Neural cell (in vitro differentiated cells): ENCODE measurements at regions not wholly inside any gene's neighbourhood (a gene's known extent, or its start where the extent isn't known, plus 50 kb on each side); places are given as distances from the start of the nearest gene placed in this dataset.

Source experiments
- H2AFZ ChIP-seq: fragments of 200-600, 300-800 bp; sonication (generic), shearing (Covaris generic); 2 replicates; pipeline ENCODE4 v1.6.0; 2014; ENCODE audit warnings: low read depth, mild to moderate bottlenecking, antibody characterized with exemption, low read length, moderate library complexity
- H3F3A ChIP-seq: fragments of 200-600 bp; shearing (Covaris generic); 2 replicates; pipeline ENCODE4 v1.6.1; 2016; ENCODE audit warnings: mild to moderate bottlenecking, moderate library complexity, mixed read lengths, antibody characterized with exemption, low read length; ENCODE audit not compliant: insufficient read depth, poor library complexity, severe bottlenecking
- H3K27ac ChIP-seq: fragments of 200-600, 300-800 bp; sonication (generic), shearing (Covaris generic); 2 replicates; pipeline ENCODE4 v1.5.1; 2014; ENCODE audit warnings: mild to moderate bottlenecking, low read length, moderate library complexity
- H3K27me3 ChIP-seq: fragments of 300-800, 200-600 bp; sonication (generic), shearing (Covaris generic); 2 replicates; pipeline ENCODE4 v1.6.0; 2014; ENCODE audit warnings: mild to moderate bottlenecking, low read depth, low read length, moderate library complexity; ENCODE audit not compliant: insufficient read depth
- H3K36me3 ChIP-seq: fragments of 300-800, 200-600 bp; sonication (generic), shearing (Covaris generic); 2 replicates; pipeline ENCODE4 v1.5.1; 2014; ENCODE audit warnings: mild to moderate bottlenecking, antibody characterized with exemption, low read length, moderate library complexity; ENCODE audit not compliant: insufficient read depth
- H3K4me2 ChIP-seq: fragments of 300-800, 200-600 bp; sonication (generic), shearing (Covaris generic); 2 replicates; pipeline ENCODE4 v1.6.0; 2014; ENCODE audit warnings: mild to moderate bottlenecking, low read length
- H3K4me3 ChIP-seq: fragments of 300-800, 200-600 bp; sonication (generic), shearing (Covaris generic); 2 replicates; pipeline ENCODE4 v1.5.1; 2014; ENCODE audit warnings: mild to moderate bottlenecking, low read length, moderate library complexity
- H3K79me2 ChIP-seq: fragments of 200-600 bp; shearing (Covaris generic); replicated peaks from 2 replicates; pipeline ENCODE4 v1.6.0; 2014; ENCODE audit warnings: mild to moderate bottlenecking, low read length, moderate library complexity; ENCODE audit not compliant: insufficient read depth
- H3K9ac ChIP-seq: fragments of 300-800, 200-600 bp; sonication (generic), shearing (Covaris generic); 2 replicates; pipeline ENCODE4 v1.6.1; 2016; ENCODE audit warnings: mild to moderate bottlenecking, low read length, mixed read lengths
- H3K9me2 ChIP-seq: fragments of 200-600 bp; shearing (Covaris generic); 2 replicates; pipeline ENCODE4 v1.6.1; 2016; ENCODE audit warnings: mild to moderate bottlenecking, low read length, mixed read lengths; ENCODE audit not compliant: insufficient read depth
- H3K9me3 ChIP-seq: fragments of 200-600, 300-800 bp; sonication (generic), shearing (Covaris generic); 2 replicates; pipeline ENCODE4 v1.6.1; 2016; ENCODE audit warnings: mild to moderate bottlenecking, mixed run types, low read length, moderate library complexity, mixed read lengths
- H4K20me1 ChIP-seq: fragments of 200-600 bp; shearing (Covaris generic); 2 replicates; pipeline ENCODE4 v1.6.1; 2016; ENCODE audit warnings: mild to moderate bottlenecking, mixed run types; ENCODE audit not compliant: insufficient read depth
- EP300 ChIP-seq: fragments of 450-650 bp; conservative IDR thresholded peaks from 2 replicates; pipeline ENCODE4 v1.6.1; 2014; ENCODE audit warnings: antibody characterized with exemption, mild to moderate bottlenecking, moderate library complexity; ENCODE audit not compliant: poor library complexity, severe bottlenecking
- EZH2 ChIP-seq: fragments of 200-600, 300-800 bp; shearing (Covaris generic), sonication (generic); IDR thresholded peaks from 2 replicates; pipeline ENCODE4 v1.6.1; 2014; ENCODE audit warnings: antibody characterized with exemption, low read length, borderline replicate concordance, mild to moderate bottlenecking; ENCODE audit not compliant: insufficient read depth, poor library complexity, severe bottlenecking
- MXI1 ChIP-seq: fragments of 450-650 bp; conservative IDR thresholded peaks from 2 replicates; pipeline ENCODE4 v1.6.1; 2014; ENCODE audit warnings: antibody characterized with exemption, mild to moderate bottlenecking; ENCODE audit not compliant: poor library complexity, severe bottlenecking
- POLR2AphosphoS5 ChIP-seq: IDR thresholded peaks from 2 replicates; pipeline ENCODE4 v1.6.1; 2012
- RAD21 ChIP-seq: fragments of 450-650 bp; conservative IDR thresholded peaks from 2 replicates; pipeline ENCODE4 v1.6.1; 2014; ENCODE audit warnings: antibody characterized with exemption, mild to moderate bottlenecking, moderate library complexity
- SMC3 ChIP-seq: fragments of 450-650 bp; conservative IDR thresholded peaks from 2 replicates; pipeline ENCODE4 v1.6.1; 2014; ENCODE audit warnings: antibody characterized with exemption, mild to moderate bottlenecking, moderate library complexity; ENCODE audit not compliant: poor library complexity
- TAF1 ChIP-seq: IDR thresholded peaks from 2 replicates; pipeline ENCODE4 v1.6.1; 2012; ENCODE audit warnings: low read depth
- TF ChIP-seq, protein P1 (sequence below): IDR thresholded peaks from 2 replicates; pipeline ENCODE4 v1.6.1; 2012; ENCODE audit warnings: borderline replicate concordance
- TF ChIP-seq, protein P2 (sequence below): fragments of 450-650 bp; IDR thresholded peaks from 2 replicates; pipeline ENCODE4 v1.5.1; 2014; ENCODE audit warnings: antibody characterized with exemption, mild to moderate bottlenecking, moderate library complexity; ENCODE audit not compliant: poor library complexity, severe bottlenecking

DNA sequence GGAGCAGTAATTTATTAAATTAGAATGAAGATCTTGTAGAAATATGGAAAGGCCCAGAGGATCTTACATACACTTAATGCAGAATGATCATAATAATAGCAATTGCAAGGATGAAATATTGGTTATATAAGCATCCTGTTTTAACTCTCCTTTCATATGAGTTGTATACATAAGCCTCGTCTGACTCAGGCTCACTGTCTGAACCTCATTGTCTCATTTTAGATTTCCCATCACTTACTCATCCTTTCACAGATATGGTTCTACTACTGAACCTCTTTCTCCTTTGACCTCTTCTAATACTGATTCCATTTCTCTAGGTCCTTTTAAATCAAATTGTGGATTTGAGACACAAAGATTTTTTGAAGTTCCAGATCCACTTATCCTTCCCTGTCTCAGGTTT is 277.3 kb upstream of the TRPC5 start:
- Histone ChIP-seq H3K79me2 (no peaks in the 10 kb centered on the region), H3K36me3 (no peaks in the 10 kb centered on the region), H2AFZ (no peak overlapping the region), H3K4me2 (no peak overlapping the region), H3K9ac (no peak overlapping the region), H3K27ac (no peak overlapping the region), H3F3A (no peaks in the 10 kb centered on the region), H3K9me3 (no peaks in the 10 kb centered on the region), H3K9me2 (no peaks in the 10 kb centered on the region), H3K27me3 (no peaks in the 10 kb centered on the region), H4K20me1 (no peaks in the 10 kb centered on the region), H3K4me3 (no peak overlapping the region)
- TF ChIP-seq POLR2AphosphoS5 = no peak
- TF ChIP-seq MXI1 = no peak

DNA sequence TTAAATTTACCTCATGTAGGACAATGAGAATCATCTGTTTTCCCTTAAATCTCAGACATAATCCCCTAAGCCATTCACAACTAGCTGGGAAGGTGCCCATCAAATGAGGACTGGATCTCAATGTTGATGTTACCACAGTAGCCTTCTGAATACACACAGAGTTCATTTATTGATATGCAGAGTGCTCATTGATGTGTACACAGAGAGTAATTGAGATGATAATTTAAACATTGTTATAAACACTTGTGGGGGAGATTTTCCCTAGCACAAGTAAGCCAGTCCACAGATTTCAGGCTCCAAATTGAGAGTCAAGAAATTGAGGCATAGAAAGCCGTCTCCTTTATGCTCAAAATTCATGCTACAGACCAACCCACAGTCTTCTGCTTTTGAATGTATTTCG is 273.4 kb upstream of the TRPC5 start:
- H3K9me3 ChIP-seq = no peaks in the 10 kb centered on the region
- no peak overlapping the region for H3K4me2 ChIP-seq
- H3K4me3 ChIP-seq = no peak overlapping the region
- no peaks in the 10 kb centered on the region for H4K20me1 ChIP-seq
- H3K36me3 ChIP-seq = no peaks in the 10 kb centered on the region
- no peak overlapping the region for H2AFZ ChIP-seq
- TF ChIP-seq, protein P1, sequence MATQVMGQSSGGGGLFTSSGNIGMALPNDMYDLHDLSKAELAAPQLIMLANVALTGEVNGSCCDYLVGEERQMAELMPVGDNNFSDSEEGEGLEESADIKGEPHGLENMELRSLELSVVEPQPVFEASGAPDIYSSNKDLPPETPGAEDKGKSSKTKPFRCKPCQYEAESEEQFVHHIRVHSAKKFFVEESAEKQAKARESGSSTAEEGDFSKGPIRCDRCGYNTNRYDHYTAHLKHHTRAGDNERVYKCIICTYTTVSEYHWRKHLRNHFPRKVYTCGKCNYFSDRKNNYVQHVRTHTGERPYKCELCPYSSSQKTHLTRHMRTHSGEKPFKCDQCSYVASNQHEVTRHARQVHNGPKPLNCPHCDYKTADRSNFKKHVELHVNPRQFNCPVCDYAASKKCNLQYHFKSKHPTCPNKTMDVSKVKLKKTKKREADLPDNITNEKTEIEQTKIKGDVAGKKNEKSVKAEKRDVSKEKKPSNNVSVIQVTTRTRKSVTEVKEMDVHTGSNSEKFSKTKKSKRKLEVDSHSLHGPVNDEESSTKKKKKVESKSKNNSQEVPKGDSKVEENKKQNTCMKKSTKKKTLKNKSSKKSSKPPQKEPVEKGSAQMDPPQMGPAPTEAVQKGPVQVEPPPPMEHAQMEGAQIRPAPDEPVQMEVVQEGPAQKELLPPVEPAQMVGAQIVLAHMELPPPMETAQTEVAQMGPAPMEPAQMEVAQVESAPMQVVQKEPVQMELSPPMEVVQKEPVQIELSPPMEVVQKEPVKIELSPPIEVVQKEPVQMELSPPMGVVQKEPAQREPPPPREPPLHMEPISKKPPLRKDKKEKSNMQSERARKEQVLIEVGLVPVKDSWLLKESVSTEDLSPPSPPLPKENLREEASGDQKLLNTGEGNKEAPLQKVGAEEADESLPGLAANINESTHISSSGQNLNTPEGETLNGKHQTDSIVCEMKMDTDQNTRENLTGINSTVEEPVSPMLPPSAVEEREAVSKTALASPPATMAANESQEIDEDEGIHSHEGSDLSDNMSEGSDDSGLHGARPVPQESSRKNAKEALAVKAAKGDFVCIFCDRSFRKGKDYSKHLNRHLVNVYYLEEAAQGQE = no peak
- TF ChIP-seq TAF1 = no peak
- no peak for TF ChIP-seq RAD21
- TF ChIP-seq, protein P2, sequence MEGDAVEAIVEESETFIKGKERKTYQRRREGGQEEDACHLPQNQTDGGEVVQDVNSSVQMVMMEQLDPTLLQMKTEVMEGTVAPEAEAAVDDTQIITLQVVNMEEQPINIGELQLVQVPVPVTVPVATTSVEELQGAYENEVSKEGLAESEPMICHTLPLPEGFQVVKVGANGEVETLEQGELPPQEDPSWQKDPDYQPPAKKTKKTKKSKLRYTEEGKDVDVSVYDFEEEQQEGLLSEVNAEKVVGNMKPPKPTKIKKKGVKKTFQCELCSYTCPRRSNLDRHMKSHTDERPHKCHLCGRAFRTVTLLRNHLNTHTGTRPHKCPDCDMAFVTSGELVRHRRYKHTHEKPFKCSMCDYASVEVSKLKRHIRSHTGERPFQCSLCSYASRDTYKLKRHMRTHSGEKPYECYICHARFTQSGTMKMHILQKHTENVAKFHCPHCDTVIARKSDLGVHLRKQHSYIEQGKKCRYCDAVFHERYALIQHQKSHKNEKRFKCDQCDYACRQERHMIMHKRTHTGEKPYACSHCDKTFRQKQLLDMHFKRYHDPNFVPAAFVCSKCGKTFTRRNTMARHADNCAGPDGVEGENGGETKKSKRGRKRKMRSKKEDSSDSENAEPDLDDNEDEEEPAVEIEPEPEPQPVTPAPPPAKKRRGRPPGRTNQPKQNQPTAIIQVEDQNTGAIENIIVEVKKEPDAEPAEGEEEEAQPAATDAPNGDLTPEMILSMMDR = no peak
- no peak for TF ChIP-seq EZH2
- no peak for TF ChIP-seq MXI1
- H3K79me2 ChIP-seq = no peaks in the 10 kb centered on the region
- no peaks in the 10 kb centered on the region for H3K9me2 ChIP-seq
- H3K27me3 ChIP-seq = no peaks in the 10 kb centered on the region
- H3F3A ChIP-seq = no peaks in the 10 kb centered on the region
- no peak overlapping the region for H3K9ac ChIP-seq
- H3K27ac ChIP-seq = no peak overlapping the region

DNA sequence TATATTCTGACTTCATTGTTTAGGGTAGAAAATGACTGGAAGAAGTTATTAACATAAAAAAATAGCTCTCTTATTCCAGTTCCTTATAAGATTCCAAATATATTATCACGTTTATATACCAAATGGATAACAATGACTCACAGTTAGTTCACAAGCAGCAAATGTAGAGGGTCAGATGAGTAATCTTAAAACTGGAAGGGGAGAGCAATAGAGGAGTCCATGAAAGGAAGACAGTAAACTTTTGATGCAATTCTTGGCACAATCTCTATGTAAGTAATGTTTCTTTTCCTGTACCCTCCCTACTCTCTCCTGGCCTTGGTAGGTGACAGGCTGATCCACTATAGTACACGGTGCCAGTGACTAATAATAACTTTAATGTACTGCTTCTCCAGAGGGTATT is 259.0 kb upstream of the TRPC5 start:
- H3K9me2 ChIP-seq = no peaks in the 10 kb centered on the region
- no peak overlapping the region for H2AFZ ChIP-seq
- no peak overlapping the region for H3K4me3 ChIP-seq
- H3F3A ChIP-seq = no peaks in the 10 kb centered on the region
- H3K9ac ChIP-seq = no peak overlapping the region
- no peak overlapping the region for H3K27ac ChIP-seq
- H3K4me2 ChIP-seq = no peak overlapping the region
- H3K9me3 ChIP-seq = no peaks in the 10 kb centered on the region
- no peaks in the 10 kb centered on the region for H3K36me3 ChIP-seq
- no peaks in the 10 kb centered on the region for H4K20me1 ChIP-seq
- no peak for TF ChIP-seq MXI1
- TF ChIP-seq RAD21 = no peak
- TF ChIP-seq TAF1 = no peak
- no peak for TF ChIP-seq EP300
- TF ChIP-seq, protein P1 = no peak
- TF ChIP-seq, protein P2 = no peak
- TF ChIP-seq SMC3 = no peak
- no peak for TF ChIP-seq POLR2AphosphoS5
- TF ChIP-seq EZH2 = no peak
- no peaks in the 10 kb centered on the region for H3K27me3 ChIP-seq
- H3K79me2 ChIP-seq = no peaks in the 10 kb centered on the region
